Peyer's patch (tissue), 4 donors: ENCODE measurements at regions not wholly inside any gene's neighbourhood (a gene's known extent, or its start where the extent isn't known, plus 50 kb on each side); places are given as distances from the start of the nearest gene placed in this dataset.

ENCODE experiments used
- CTCF ChIP-seq, 6 experiments: fragments of 450-650 bp in 4 of 6; fragments of 200-600 bp in 2 of 6; sonication (generic) in 1 of 6; IDR thresholded peaks; one replicate each; pipeline ENCODE4 v1.5.1; 2017 to 2019; ENCODE audit warnings: antibody characterized with exemption in 6 of 6, mild to moderate bottlenecking in 3 of 6, moderate library complexity in 1 of 6
- POLR2A ChIP-seq, 2 donors: fragments of 450-650 bp; IDR thresholded peaks; one replicate each; pipeline ENCODE4 v1.5.1; 2017; ENCODE audit warnings: antibody characterized with exemption in 2 of 2, mild to moderate bottlenecking in 2 of 2, moderate library complexity in 2 of 2

- TF ChIP-seq CTCF (IDR thresholded peaks at IDR 0.05) = no peak
- TF ChIP-seq POLR2A (IDR thresholded peaks at IDR 0.05) = no peak
These were observed 113.3 kb upstream of the OTUD4 start for GRCh38 chr4:145293658-145294057.
